H1 (cell line): ENCODE measurements at regions not wholly inside any gene's neighbourhood (a gene's known extent, or its start where the extent isn't known, plus 50 kb on each side); places are given as distances from the start of the nearest gene placed in this dataset.

ENCODE experiments used
- CTCF ChIA-PET: fragments of 300-600 bp; sonication (Branson Sonifier 250); formaldehyde crosslinking; loops from one replicate; lab custom pipeline; 2021; ENCODE audit not compliant: partially characterized antibody; lab: Charles Lee
- POLR2A ChIA-PET: fragments of 300-600 bp; sonication (Branson Sonifier 250); formaldehyde crosslinking; loops from one replicate; lab custom pipeline; 2021; ENCODE audit warnings: inconsistent platforms; ENCODE audit not compliant: partially characterized antibody; lab: Charles Lee
- DNase-seq, 2 experiments: peaks; one replicate each; pipeline versions ENCODE4 v3.0.0 to v3.0.0-alpha.2; 2010 to 2022; ENCODE audit warnings: low spot score in 2 of 2, low read depth in 1 of 2, mixed read lengths in 1 of 2
- FAIRE-seq: peaks from 2 replicates; lab custom pipeline; 2011; peaks lifted over from hg19 to GRCh38; lab: Jason Lieb, UNC
- H2AFZ ChIP-seq: 2 replicates; pipeline ENCODE4 v1.8.1; 2012; ENCODE audit warnings: low read length, inconsistent platforms
- H2AK5ac ChIP-seq: 2 replicates; pipeline ENCODE4 v1.6.1; 2013; ENCODE audit warnings: low read depth, low read length
- H2BK120ac ChIP-seq: replicated peaks from 2 replicates; pipeline ENCODE3; 2013; ENCODE audit warnings: low read depth, low read length, inconsistent platforms
- H2BK12ac ChIP-seq: 2 replicates; pipeline ENCODE4 v1.6.1; 2013; ENCODE audit warnings: low read depth, low read length
- H2BK15ac ChIP-seq: 2 replicates; pipeline ENCODE4 v1.6.1; 2013; ENCODE audit warnings: low read length
- H2BK20ac ChIP-seq: 2 replicates; pipeline ENCODE4 v1.6.1; 2013; ENCODE audit warnings: low read length
- H2BK5ac ChIP-seq: 2 replicates; pipeline ENCODE4 v1.6.1; 2013; ENCODE audit warnings: low read depth, low read length
- H3K14ac ChIP-seq: 2 replicates; pipeline ENCODE4 v1.6.1; 2013; ENCODE audit warnings: inconsistent platforms; ENCODE audit not compliant: insufficient read length
- H3K18ac ChIP-seq: 2 replicates; pipeline ENCODE4 v1.6.1; 2013; ENCODE audit warnings: low read length; ENCODE audit errors: extremely low read depth
- H3K23ac ChIP-seq: 2 replicates; pipeline ENCODE4 v1.6.1; 2013; ENCODE audit warnings: inconsistent platforms; ENCODE audit not compliant: insufficient read length
- H3K23me2 ChIP-seq: 2 replicates; pipeline ENCODE4 v1.6.1; 2013; ENCODE audit warnings: low read depth, low read length
- H3K27ac ChIP-seq: 2 replicates; pipeline ENCODE4 v1.6.1; 2011; ENCODE audit warnings: low read depth, low read length, inconsistent platforms
- H3K27me3 ChIP-seq, 4 experiments: replicated peaks in 1 of 4; 1 replicate in 1 of 4; 2 replicates in 3 of 4; pipeline versions ENCODE4 v1.6.1 to v1.8.1; 2011 to 2013; ENCODE audit warnings: low read length in 3 of 4, mild to moderate bottlenecking in 3 of 4, inconsistent platforms in 2 of 4, mixed read lengths in 2 of 4, moderate library complexity in 1 of 4; ENCODE audit not compliant: control insufficient read depth in 3 of 4, insufficient read depth in 3 of 4; ENCODE audit errors: extremely low read depth in 1 of 4
- H3K36me3 ChIP-seq, 4 experiments: 2 replicates each; pipeline versions ENCODE4 v1.6.1 to v1.8.1; 2011 to 2013; ENCODE audit warnings: mild to moderate bottlenecking in 4 of 4, low read length in 3 of 4, moderate library complexity in 2 of 4, control low read depth in 1 of 4, inconsistent platforms in 1 of 4; ENCODE audit not compliant: insufficient read depth in 4 of 4, control insufficient read depth in 2 of 4
- H3K4ac ChIP-seq: replicated peaks from 2 replicates; pipeline ENCODE3; 2013; ENCODE audit warnings: low read length, low read depth, mixed read lengths, inconsistent platforms; ENCODE audit not compliant: insufficient read length
- H3K4me1 ChIP-seq, 4 experiments: replicated peaks in 1 of 4; 1 replicate in 1 of 4; 2 replicates in 3 of 4; pipeline versions ENCODE4 v1.6.1 to v1.8.1; 2011 to 2013; ENCODE audit warnings: low read length in 3 of 4, inconsistent platforms in 2 of 4, mixed read lengths in 1 of 4; ENCODE audit not compliant: insufficient read depth in 4 of 4, control insufficient read depth in 3 of 4
- H3K4me2 ChIP-seq, 2 experiments: 2 replicates each; pipeline versions ENCODE4 v1.6.1 to v1.8.1; 2011 to 2013; ENCODE audit warnings: low read depth in 2 of 2, low read length in 2 of 2, control low read depth in 1 of 2, inconsistent platforms in 1 of 2, mild to moderate bottlenecking in 1 of 2; ENCODE audit not compliant: insufficient read depth in 1 of 2
- H3K4me3 ChIP-seq, 4 experiments: fragments of 200-600, 300-600 bp in 1 of 4; sonication (generic), shearing (Covaris generic), sonication (Bioruptor Twin) in 1 of 4; 2 replicates each; pipeline versions ENCODE4 v1.5.1 to v1.8.1; 2011 to 2016; ENCODE audit warnings: low read length in 4 of 4, low read depth in 3 of 4, control low read depth in 2 of 4, inconsistent platforms in 2 of 4, mild to moderate bottlenecking in 2 of 4, mixed read lengths in 1 of 4, moderate library complexity in 1 of 4; ENCODE audit not compliant: insufficient read depth in 2 of 4; ENCODE audit errors: extremely low read depth in 1 of 4
- H3K56ac ChIP-seq: replicated peaks from 2 replicates; pipeline ENCODE3; 2013; ENCODE audit warnings: low read depth, mild to moderate bottlenecking, mixed read lengths, low read length, inconsistent platforms; ENCODE audit not compliant: insufficient read length
- H3K79me1 ChIP-seq: 2 replicates; pipeline ENCODE4 v1.6.1; 2013; ENCODE audit warnings: low read depth, low read length, control low read depth
- H3K79me2 ChIP-seq, 2 experiments: 2 replicates each; pipeline versions ENCODE4 v1.6.1 to v1.8.1; 2012 to 2013; ENCODE audit warnings: low read length in 2 of 2, mild to moderate bottlenecking in 2 of 2, inconsistent platforms in 1 of 2; ENCODE audit not compliant: insufficient read depth in 2 of 2, control insufficient read depth in 1 of 2
- H3K9ac ChIP-seq, 4 experiments: replicated peaks in 1 of 4; 1 replicate in 1 of 4; 2 replicates in 3 of 4; pipeline versions ENCODE4 v1.6.1 to v1.8.1; 2011 to 2013; ENCODE audit warnings: low read depth in 3 of 4, low read length in 3 of 4, control low read depth in 2 of 4, mild to moderate bottlenecking in 2 of 4, moderate library complexity in 2 of 4, inconsistent platforms in 1 of 4; ENCODE audit errors: extremely low read depth in 1 of 4
- H3K9me3 ChIP-seq, 2 experiments: 2 replicates each; pipeline versions ENCODE4 v1.6.1 to v1.8.1; 2012 to 2013; ENCODE audit warnings: mild to moderate bottlenecking in 2 of 2, moderate library complexity in 2 of 2, control low read depth in 1 of 2, inconsistent platforms in 1 of 2, low read depth in 1 of 2, low read length in 1 of 2, mixed read lengths in 1 of 2; ENCODE audit not compliant: insufficient read depth in 2 of 2
- H4K20me1 ChIP-seq, 2 experiments: replicated peaks in 1 of 2; 2 replicates each; pipeline versions ENCODE3 to v1.8.1; 2011 to 2013; ENCODE audit warnings: inconsistent platforms in 2 of 2, low read length in 2 of 2, mild to moderate bottlenecking in 1 of 2; ENCODE audit not compliant: insufficient read depth in 2 of 2, control insufficient read depth in 1 of 2
- H4K5ac ChIP-seq: 2 replicates; pipeline ENCODE4 v1.6.1; 2013; ENCODE audit warnings: low read length, low read depth, mixed read lengths, inconsistent platforms; ENCODE audit not compliant: insufficient read length
- H4K8ac ChIP-seq: 2 replicates; pipeline ENCODE4 v1.8.0; 2013; ENCODE audit warnings: mild to moderate bottlenecking, moderate library complexity, low read length, inconsistent platforms; ENCODE audit not compliant: insufficient read depth; ENCODE audit errors: extremely low read depth
- H4K91ac ChIP-seq: replicated peaks from 2 replicates; pipeline ENCODE3; 2013; ENCODE audit warnings: low read length, mixed read lengths, inconsistent platforms; ENCODE audit not compliant: insufficient read length
- SP4 ChIP-seq: IDR thresholded peaks from 2 replicates; pipeline ENCODE4 v1.6.1; 2012; ENCODE audit warnings: low read length, inconsistent platforms
- TCF12 ChIP-seq: IDR thresholded peaks from 2 replicates; pipeline ENCODE4 v1.6.1; 2011; ENCODE audit warnings: low read depth, mild to moderate bottlenecking, low read length
- WGBS, 2 experiments: shearing (Covaris generic) in 1 of 2; methylation state at CpG; one replicate each; pipeline versions ENCODE4 v1.1.6 to v1.1.7; 2013 to 2015; ENCODE audit warnings: low lambda C conversion rate in 2 of 2, mixed read lengths in 2 of 2, inconsistent platforms in 1 of 2, low coverage in 1 of 2, missing lambda C conversion rate in 1 of 2; ENCODE audit not compliant: insufficient replicate concordance in 2 of 2, insufficient coverage in 1 of 2, insufficient read length in 1 of 2; ENCODE audit errors: extremely low coverage in 1 of 2, missing lambda C conversion rate in 1 of 2; 5-methylcytosine and 5-hydroxymethylcytosine counted together

DNA sequence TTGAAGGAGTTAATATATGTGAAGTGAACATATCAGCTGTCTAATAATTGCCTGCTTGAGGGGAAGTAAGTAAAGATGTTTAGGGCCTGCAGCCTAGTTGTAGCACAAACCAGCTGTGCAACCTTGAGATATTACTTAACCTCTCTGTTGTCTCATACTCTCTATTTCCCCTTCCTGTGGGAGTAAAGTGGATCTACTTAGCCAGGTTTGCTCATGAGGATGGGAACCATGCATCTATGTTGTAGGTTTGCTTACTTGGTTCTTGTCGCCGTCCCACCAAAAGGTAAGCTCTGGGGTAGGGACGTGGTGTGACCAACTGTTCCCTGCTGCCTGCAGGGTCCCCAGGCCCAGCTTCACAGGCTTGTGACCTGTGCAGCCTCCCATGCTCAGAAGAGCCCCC is 362.7 kb upstream of the SULF2 start:
- no peaks in the 10 kb centered on the region for H3K27me3 ChIP-seq
- H4K20me1 ChIP-seq = no peaks in the 10 kb centered on the region
- H3K9me3 ChIP-seq = no peaks in the 10 kb centered on the region
- no peaks in the 10 kb centered on the region for H3K79me1 ChIP-seq
- WGBS, 2 experiments = 86% methylated on average over 3 of the region's 3 CpGs; no CpG with 5 or more reads in 1 of the 2 experiments
- H3K27ac ChIP-seq = no peak overlapping the region
- ChIA-PET CTCF (interaction anchor here (1.1 kb wide), 1 partner anchor 226 kb away, joined by 4 read pairs; no protein-coding TSS in a partner anchor), POLR2A (no interaction called here)
- no peaks in the 10 kb centered on the region for H3K23me2 ChIP-seq
- H3K14ac ChIP-seq = no peak overlapping the region
- H3K56ac ChIP-seq = no peak overlapping the region
- H3K4ac ChIP-seq = no peak overlapping the region
- H3K18ac ChIP-seq = no peak overlapping the region; the same call in 1 of the 2 replicates
- no peak overlapping the region for H2AFZ ChIP-seq
- no peak overlapping the region for H2BK120ac ChIP-seq
- H4K8ac ChIP-seq = no peak overlapping the region
- H3K4me2 ChIP-seq = no peak overlapping the region
- H4K91ac ChIP-seq = no peak overlapping the region
- TF ChIP-seq TCF12 (no peak), SP4 (no peak)
- H3K36me3 ChIP-seq = no peaks in the 10 kb centered on the region
- no peak overlapping the region for H3K4me3 ChIP-seq
- peaks cover 0 to 3% (median under 1%) of the 10 kb centered on the region in 4 experiments; a peak in 2 of 7 replicates for H3K4me1 ChIP-seq
- H2BK15ac ChIP-seq = no peak overlapping the region
- H2BK5ac ChIP-seq = no peak overlapping the region
- H2AK5ac ChIP-seq = no peak overlapping the region
- no peak overlapping the region for H3K23ac ChIP-seq
- FAIRE-seq (no peak), DNase-seq (no peak)
- H4K5ac ChIP-seq = no peak overlapping the region
- H3K9ac ChIP-seq = no peak overlapping the region
- no peak overlapping the region for H2BK12ac ChIP-seq
- no peaks in the 10 kb centered on the region for H3K79me2 ChIP-seq
- H2BK20ac ChIP-seq = no peak overlapping the region
